ENCODE measurements at regions not wholly inside any gene's neighbourhood (a gene's known extent, or its start where the extent isn't known, plus 50 kb on each side); places are given as distances from the start of the nearest gene placed in this dataset.

GRCh38 chr5:33166948-33167347 lies 273.8 kb upstream of the TARS1 start:
- H3K27me3 ChIP-seq (replicated peaks): no peaks in the 10 kb centered on the region

GRCh38 chr5:33167541-33167940 lies 273.2 kb upstream of the TARS1 start:
- TF ChIP-seq, protein P1, sequence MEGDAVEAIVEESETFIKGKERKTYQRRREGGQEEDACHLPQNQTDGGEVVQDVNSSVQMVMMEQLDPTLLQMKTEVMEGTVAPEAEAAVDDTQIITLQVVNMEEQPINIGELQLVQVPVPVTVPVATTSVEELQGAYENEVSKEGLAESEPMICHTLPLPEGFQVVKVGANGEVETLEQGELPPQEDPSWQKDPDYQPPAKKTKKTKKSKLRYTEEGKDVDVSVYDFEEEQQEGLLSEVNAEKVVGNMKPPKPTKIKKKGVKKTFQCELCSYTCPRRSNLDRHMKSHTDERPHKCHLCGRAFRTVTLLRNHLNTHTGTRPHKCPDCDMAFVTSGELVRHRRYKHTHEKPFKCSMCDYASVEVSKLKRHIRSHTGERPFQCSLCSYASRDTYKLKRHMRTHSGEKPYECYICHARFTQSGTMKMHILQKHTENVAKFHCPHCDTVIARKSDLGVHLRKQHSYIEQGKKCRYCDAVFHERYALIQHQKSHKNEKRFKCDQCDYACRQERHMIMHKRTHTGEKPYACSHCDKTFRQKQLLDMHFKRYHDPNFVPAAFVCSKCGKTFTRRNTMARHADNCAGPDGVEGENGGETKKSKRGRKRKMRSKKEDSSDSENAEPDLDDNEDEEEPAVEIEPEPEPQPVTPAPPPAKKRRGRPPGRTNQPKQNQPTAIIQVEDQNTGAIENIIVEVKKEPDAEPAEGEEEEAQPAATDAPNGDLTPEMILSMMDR (IDR thresholded peaks at IDR 0.05; ENCODE audit: low read depth, low read length, missing control alignments): no peak
- no peak overlapping the region for H3K4me3 ChIP-seq (ENCODE audit: low read depth, low read length)
- in situ Hi-C loops (cut with HindIII; ENCODE audit: low pct_ligation_motif_present, low sequenced_read_pairs): no loop called here
- no peaks in the 10 kb centered on the region for H3K27me3 ChIP-seq (replicated peaks)
- DNase-seq: no peak
- H3K36me3 ChIP-seq (replicated peaks): no peaks in the 10 kb centered on the region
- H3K27ac ChIP-seq: no peak overlapping the region

More at GRCh38 chr5:33166948-33167347, 273.8 kb upstream of the TARS1 start:
- no peak for DNase-seq
- no peaks in the 10 kb centered on the region for H3K36me3 ChIP-seq (replicated peaks)
- in situ Hi-C loops (cut with HindIII; ENCODE audit: low pct_ligation_motif_present, low sequenced_read_pairs): no loop called here
- no peak overlapping the region for H3K4me3 ChIP-seq (ENCODE audit: low read depth, low read length)
- no peak overlapping the region for H3K27ac ChIP-seq
- TF ChIP-seq, protein P1 (IDR thresholded peaks at IDR 0.05; ENCODE audit: low read depth, low read length, missing control alignments): no peak

- H3K4me3 ChIP-seq (ENCODE audit: low read depth, low read length): no peak overlapping the region
- H3K27ac ChIP-seq: no peak overlapping the region
- no peaks in the 10 kb centered on the region for H3K27me3 ChIP-seq (replicated peaks)
- DNase-seq: no peak
- in situ Hi-C loops (cut with HindIII; ENCODE audit: low pct_ligation_motif_present, low sequenced_read_pairs): no loop called here
- H3K36me3 ChIP-seq (replicated peaks): no peaks in the 10 kb centered on the region
- TF ChIP-seq, protein P1 (IDR thresholded peaks at IDR 0.05; ENCODE audit: low read depth, low read length, missing control alignments): no peak
These were observed 270.4 kb upstream of the TARS1 start for GRCh38 chr5:33170411-33170810.

GRCh38 chr5:33174383-33174782 lies 266.4 kb upstream of the TARS1 start:
- TF ChIP-seq, protein P1 (IDR thresholded peaks at IDR 0.05; ENCODE audit: low read depth, low read length, missing control alignments): no peak
- Histone ChIP-seq H3K27me3 (replicated peaks) (no peaks in the 10 kb centered on the region), H3K36me3 (replicated peaks) (no peaks in the 10 kb centered on the region), H3K4me3 (ENCODE audit: low read depth, low read length) (no peak overlapping the region), H3K27ac (no peak overlapping the region)
- no peak for DNase-seq
- in situ Hi-C loops (cut with HindIII; ENCODE audit: low pct_ligation_motif_present, low sequenced_read_pairs): no loop called here

GRCh38 chr5:33179301-33179700 lies 261.5 kb upstream of the TARS1 start:
- no peak overlapping the region for H3K27ac ChIP-seq
- no peak overlapping the region for H3K4me3 ChIP-seq (ENCODE audit: low read depth, low read length)
- in situ Hi-C loops (cut with HindIII; ENCODE audit: low pct_ligation_motif_present, low sequenced_read_pairs): no loop called here
- H3K27me3 ChIP-seq (replicated peaks): no peaks in the 10 kb centered on the region
- TF ChIP-seq, protein P1 (IDR thresholded peaks at IDR 0.05; ENCODE audit: low read depth, low read length, missing control alignments): no peak
- no peak for DNase-seq
- no peaks in the 10 kb centered on the region for H3K36me3 ChIP-seq (replicated peaks)

DNA sequence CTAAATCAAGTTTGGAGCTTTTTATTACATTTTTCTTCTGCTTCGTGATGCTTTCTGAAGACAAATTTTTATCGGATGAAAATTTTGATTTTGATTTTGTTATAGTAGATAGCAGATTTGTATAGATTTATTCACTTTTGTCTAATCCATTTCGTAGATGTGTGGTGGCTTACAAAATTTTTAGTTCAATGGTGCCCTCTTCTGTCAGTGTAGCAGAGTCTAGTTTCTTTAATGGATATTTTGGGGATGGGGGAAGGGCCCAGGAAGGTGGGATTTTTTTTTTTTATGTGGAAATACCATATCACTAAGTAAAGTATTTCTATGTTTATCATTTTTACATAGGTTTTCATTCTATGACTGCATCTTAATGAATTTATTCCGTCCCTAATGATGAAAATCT lies 259.9 kb upstream of the TARS1 start:
- Histone ChIP-seq H3K4me3 (ENCODE audit: low read depth, low read length) (no peak overlapping the region), H3K27ac (no peak overlapping the region), H3K36me3 (replicated peaks) (no peaks in the 10 kb centered on the region), H3K27me3 (replicated peaks) (no peaks in the 10 kb centered on the region)
- in situ Hi-C loops (cut with HindIII; ENCODE audit: low pct_ligation_motif_present, low sequenced_read_pairs): no loop called here
- TF ChIP-seq, protein P1 (IDR thresholded peaks at IDR 0.05; ENCODE audit: low read depth, low read length, missing control alignments): peak; percentile 55
- DNase-seq: peak; percentile 36

Measured in brain microvascular endothelial cell (primary cell).